HepG2 (cell line): ENCODE measurements at regions not wholly inside any gene's neighbourhood (a gene's known extent, or its start where the extent isn't known, plus 50 kb on each side); places are given as distances from the start of the nearest gene placed in this dataset.

ENCODE experiments used
- ATAC-seq: fragments of 200-7000 bp; cut with Tn5 transposase; 3 replicates; pipeline ENCODE4 v1.9.1; 2020; ENCODE audit warnings: mild to moderate bottlenecking, moderate library complexity
- BruUV-seq: library from RNA; stranded (reverse); fragments of 400-500 nt; replicated peaks from 2 replicates; lab custom pipeline; 2021; lab: Mats Ljungman, UMichigan
- CTCF ChIA-PET: fragments of 300-600 bp; formaldehyde crosslinking; extraction: SDS; loops from one replicate; lab custom pipeline; 2021; ENCODE audit warnings: low total read pairs, inconsistent platforms, low intra/inter-chr PET ratio; lab: Yijun Ruan, JAX
- POLR2A ChIA-PET: fragments of 350-600 bp; sonication (Branson Sonifier 250); formaldehyde crosslinking; loops from one replicate; lab custom pipeline; 2020; ENCODE audit warnings: antibody characterized with exemption, inconsistent platforms; lab: Yijun Ruan, JAX
- DNase-seq: peaks from one replicate; pipeline ENCODE4 v3.0.0-alpha.2; 2015; ENCODE audit warnings: low spot score
- FAIRE-seq: peaks from 3 replicates; lab custom pipeline; 2011; peaks lifted over from hg19 to GRCh38; lab: Jason Lieb, UNC
- H2AFZ ChIP-seq: one replicate; pipeline ENCODE4 v1.6.1; 2011; ENCODE audit warnings: low read length, inconsistent platforms
- H3K27ac ChIP-seq: fragments of 300-600 bp; 3 replicates; pipeline ENCODE4 v1.8.0; 2011; ENCODE audit warnings: mixed run types, mild to moderate bottlenecking, mixed read lengths, low read length, inconsistent platforms; ENCODE audit not compliant: insufficient read depth; ENCODE audit errors: extremely low read length
- H3K27me3 ChIP-seq, 2 experiments: fragments of 200-600 bp in 1 of 2; 2 replicates in 1 of 2; 3 replicates in 1 of 2; pipeline versions ENCODE4 v1.6.0 to v1.8.0; 2011; ENCODE audit warnings: low read length in 2 of 2, mild to moderate bottlenecking in 2 of 2, moderate library complexity in 2 of 2, inconsistent platforms in 1 of 2; ENCODE audit not compliant: insufficient read depth in 2 of 2, control insufficient read depth in 1 of 2
- H3K36me3 ChIP-seq, 2 experiments: fragments of 200-600 bp in 1 of 2; replicated peaks in 1 of 2; 2 replicates in 1 of 2; 3 replicates in 1 of 2; pipeline versions ENCODE4 v1.5.1 to v1.8.0; 2011; ENCODE audit warnings: low read length in 2 of 2, inconsistent platforms in 1 of 2; ENCODE audit not compliant: insufficient read depth in 2 of 2, control insufficient read depth in 1 of 2
- H3K4me1 ChIP-seq: 2 replicates; pipeline ENCODE4 v1.5.1; 2012; ENCODE audit warnings: low read length, inconsistent platforms; ENCODE audit not compliant: insufficient read depth
- H3K4me2 ChIP-seq: 2 replicates; pipeline ENCODE4 v1.6.0; 2011; ENCODE audit warnings: low read depth, low read length, inconsistent platforms
- H3K4me3 ChIP-seq, 3 experiments: fragments of 200-600 bp in 1 of 3; sonication (generic), shearing (Covaris generic) in 1 of 3; replicated peaks in 1 of 3; 2 replicates each; pipeline ENCODE4 v1.5.1; 2011 to 2016; ENCODE audit warnings: low read length in 3 of 3, inconsistent platforms in 2 of 3, low read depth in 2 of 3, mild to moderate bottlenecking in 2 of 3, control low read depth in 1 of 3, mixed read lengths in 1 of 3; ENCODE audit not compliant: insufficient read depth in 1 of 3
- H3K79me2 ChIP-seq: one replicate; pipeline ENCODE4 v1.6.1; 2011; ENCODE audit warnings: low read length, inconsistent platforms; ENCODE audit not compliant: insufficient read depth
- H3K9ac ChIP-seq: 2 replicates; pipeline ENCODE4 v1.6.0; 2011; ENCODE audit warnings: mild to moderate bottlenecking, low read depth, low read length, inconsistent platforms; ENCODE audit not compliant: insufficient read depth
- H3K9me3 ChIP-seq: 2 replicates; pipeline ENCODE4 v1.5.1; 2012; ENCODE audit warnings: mild to moderate bottlenecking, low read length
- H4K20me1 ChIP-seq: 2 replicates; pipeline ENCODE4 v1.6.0; 2011; ENCODE audit warnings: inconsistent platforms, mild to moderate bottlenecking, low read length, moderate library complexity; ENCODE audit not compliant: insufficient read depth
- ATF7 ChIP-seq, 2 experiments: fragments of 450-650 bp in 1 of 2; sonication (generic) in 1 of 2; formaldehyde crosslinking in 1 of 2; IDR thresholded peaks; 2 replicates each; pipeline versions ENCODE4 v1.4.0 to v1.6.1; 2016 to 2020; ENCODE audit warnings: antibody characterized with exemption in 1 of 2, mild to moderate bottlenecking in 1 of 2, missing genetic modification reagents in 1 of 2
- CREM ChIP-seq, 2 experiments: sonication (generic) in 1 of 2; formaldehyde crosslinking in 1 of 2; IDR thresholded peaks; 2 replicates each; pipeline versions ENCODE4 v1.4.0 to v1.6.1; 2016 to 2020; ENCODE audit warnings: antibody characterized with exemption in 1 of 2, mild to moderate bottlenecking in 1 of 2, missing genetic modification reagents in 1 of 2
- EED ChIP-seq: sonication (generic); formaldehyde crosslinking; IDR thresholded peaks from 2 replicates; pipeline ENCODE4 v1.5.0; 2020; ENCODE audit warnings: mild to moderate bottlenecking, missing genetic modification reagents
- FOXK1 ChIP-seq: sonication (generic); formaldehyde crosslinking; IDR thresholded peaks from 2 replicates; pipeline ENCODE4 v1.4.0; 2020; ENCODE audit warnings: low read depth, missing genetic modification reagents, borderline replicate concordance
- FOXM1 ChIP-seq: sonication (generic); formaldehyde crosslinking; IDR thresholded peaks from 2 replicates; pipeline ENCODE4 v1.5.0; 2020; ENCODE audit warnings: missing genetic modification reagents
- HMG20B ChIP-seq: conservative IDR thresholded peaks from 2 replicates; pipeline ENCODE4 v1.6.1; 2016; ENCODE audit warnings: missing genetic modification reagents, missing compliant biosample characterization
- NAIF1 ChIP-seq: sonication (generic); formaldehyde crosslinking; IDR thresholded peaks from 2 replicates; pipeline ENCODE4 v1.5.0; 2020; ENCODE audit warnings: mild to moderate bottlenecking, missing genetic modification reagents, borderline replicate concordance
- RARA ChIP-seq: IDR thresholded peaks from 2 replicates; pipeline ENCODE4 v1.6.1; 2016; ENCODE audit warnings: missing genetic modification reagents, missing compliant biosample characterization
- SMAD9 ChIP-seq: sonication (generic); formaldehyde crosslinking; IDR thresholded peaks from 2 replicates; pipeline ENCODE4 v1.5.1; 2020; ENCODE audit warnings: mild to moderate bottlenecking, missing genetic modification reagents
- SMARCE1 ChIP-seq: fragments of 450-650 bp; IDR thresholded peaks from 2 replicates; pipeline ENCODE4 v1.6.1; 2017; ENCODE audit warnings: borderline replicate concordance
- SRSF1 ChIP-seq: fragments of 200-400 bp; formaldehyde crosslinking; optimal IDR thresholded peaks from 2 replicates; pipeline ENCODE3; 2017; ENCODE audit warnings: mild to moderate bottlenecking, low read depth, low read length, moderate library complexity
- ZIK1 ChIP-seq: sonication (generic); formaldehyde crosslinking; IDR thresholded peaks from 2 replicates; pipeline ENCODE4 v1.5.0; 2020; ENCODE audit warnings: mild to moderate bottlenecking, low read depth, missing genetic modification reagents, borderline replicate concordance
- ZNF101 ChIP-seq: sonication (generic); formaldehyde crosslinking; IDR thresholded peaks from 2 replicates; pipeline ENCODE4 v1.4.0; 2020; ENCODE audit warnings: mild to moderate bottlenecking, low read depth, missing genetic modification reagents, borderline replicate concordance
- ZNF331 ChIP-seq: sonication (generic); formaldehyde crosslinking; IDR thresholded peaks from 2 replicates; pipeline ENCODE4 v1.4.0; 2020; ENCODE audit warnings: missing genetic modification reagents
- ZNF619 ChIP-seq: sonication (generic); formaldehyde crosslinking; IDR thresholded peaks from 2 replicates; pipeline ENCODE4 v1.4.0; 2020; ENCODE audit warnings: mild to moderate bottlenecking, missing genetic modification reagents
- ZNF776 ChIP-seq: sonication (generic); formaldehyde crosslinking; IDR thresholded peaks from 2 replicates; pipeline ENCODE4 v1.4.0; 2020; ENCODE audit warnings: mild to moderate bottlenecking, missing genetic modification reagents
- ZNF841 ChIP-seq: sonication (generic); formaldehyde crosslinking; IDR thresholded peaks from 2 replicates; pipeline ENCODE4 v1.8.1; 2023; ENCODE audit warnings: missing genetic modification reagents, borderline replicate concordance
- WGBS: methylation state at CpG from one replicate; pipeline ENCODE4 v1.1.6; 2017; ENCODE audit warnings: low lambda C conversion rate; 5-methylcytosine and 5-hydroxymethylcytosine counted together
- in situ Hi-C: cut with HindIII; loops from 2 replicates; pipeline ENCODE4 v1.10.0; 2017; ENCODE audit warnings: low pct_unique_long_range_greater_than_20kb; ENCODE audit not compliant: extremely low pct_ligation_motif_present
- intact Hi-C: fragments of 100-400 bp; cut with micrococcal nuclease; formaldehyde crosslinking; loops from one replicate; pipeline ENCODE4 v1.10.0; 2022; ENCODE audit not compliant: unreplicated experiment
- TF ChIP-seq, protein P1 (sequence below): sonication (generic); formaldehyde crosslinking; IDR thresholded peaks from 2 replicates; pipeline ENCODE4 v1.5.0; 2020; ENCODE audit warnings: mild to moderate bottlenecking, low read depth, missing genetic modification reagents, borderline replicate concordance
- TF ChIP-seq, protein P2 (sequence below): sonication (generic); formaldehyde crosslinking; IDR thresholded peaks from 2 replicates; pipeline ENCODE4 v1.5.1; 2020; ENCODE audit warnings: mild to moderate bottlenecking, moderate library complexity, missing genetic modification reagents

DNA sequence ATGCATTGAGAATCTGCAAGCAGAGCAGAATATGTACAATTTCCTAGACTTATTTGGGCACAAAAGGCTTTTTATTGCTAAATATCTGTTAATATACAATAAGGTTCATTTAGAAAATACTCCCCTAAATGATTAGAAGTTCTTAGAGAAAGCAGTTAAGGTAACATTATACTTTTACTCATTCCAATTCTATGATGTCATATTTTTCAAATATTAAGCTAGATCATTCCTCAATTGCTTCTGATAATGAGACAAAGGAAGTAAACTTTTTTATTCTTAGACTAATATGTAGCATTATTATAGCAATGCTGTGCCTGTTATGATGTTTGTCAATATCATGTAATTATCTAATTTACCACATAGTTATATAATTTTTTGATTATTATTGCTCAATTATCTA, 447.0 kb downstream of the SLC16A7 start:
- ChIA-PET POLR2A (no interaction called here), CTCF (no interaction called here)
- Histone ChIP-seq H3K4me3 (no peak overlapping the region), H3K4me1 (no peaks in the 10 kb centered on the region), H2AFZ (no peak overlapping the region), H3K27ac (no peak overlapping the region), H3K4me2 (no peak overlapping the region), H3K9me3 (0 out of 2 replicates have a peak, but pooled peaks cover 6% of the 10 kb centered on the region), H3K79me2 (no peaks in the 10 kb centered on the region), H3K27me3 (no peaks in the 10 kb centered on the region), H3K36me3 (no peaks in the 10 kb centered on the region), H4K20me1 (no peaks in the 10 kb centered on the region), H3K9ac (no peak overlapping the region)
- in situ Hi-C loops (no loop called here), intact Hi-C loops (no loop called here)
- no TSS peak for BruUV-seq
- FAIRE-seq (no peak), ATAC-seq (no peak), DNase-seq (no peak)
- TF ChIP-seq ZNF331 (CRISPR knock-in tag) (no peak), ZNF841 (CRISPR knock-in tag) (no peak), ATF7 (IDR thresholded peaks at IDR 0.05) (peak; percentile 57; the same call in 1 of the 2 replicates), ATF7 (CRISPR knock-in tag; IDR thresholded peaks at IDR 0.05) (no peak)

DNA sequence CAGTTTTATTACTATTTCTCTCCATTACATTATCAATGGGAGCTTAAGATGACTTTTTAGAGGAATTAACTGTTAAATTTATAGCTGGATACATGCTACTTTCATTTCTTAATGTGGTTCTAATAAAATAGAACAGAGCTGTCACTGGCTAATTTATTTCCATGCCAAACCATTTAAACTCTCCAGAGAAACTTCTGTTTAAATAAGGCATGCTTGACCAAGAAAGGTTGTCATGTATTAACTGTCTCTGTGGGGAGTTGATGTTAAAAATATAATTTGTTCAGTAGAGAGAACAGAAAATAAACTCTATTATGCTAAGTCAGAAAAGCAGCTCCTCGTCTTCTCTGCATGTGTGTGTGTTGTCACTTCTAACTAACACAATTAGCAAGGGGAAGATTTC, 447.4 kb downstream of the SLC16A7 start:
- Histone ChIP-seq H3K4me2 (no peak overlapping the region), H3K27me3 (no peaks in the 10 kb centered on the region), H4K20me1 (no peaks in the 10 kb centered on the region), H3K27ac (no peak overlapping the region), H3K4me1 (no peaks in the 10 kb centered on the region), H3K36me3 (no peaks in the 10 kb centered on the region), H2AFZ (no peak overlapping the region), H3K9me3 (0 out of 2 replicates have a peak, but pooled peaks cover 3% of the 10 kb centered on the region), H3K79me2 (no peaks in the 10 kb centered on the region), H3K9ac (no peak overlapping the region), H3K4me3 (no peak overlapping the region)
- TF ChIP-seq ZNF101 (no peak), FOXK1 (no peak), RARA (CRISPR knock-in tag) (no peak), SRSF1 (no peak), SMARCE1 (no peak), HMG20B (no peak), SMAD9 (CRISPR knock-in tag) (no peak), CREM (IDR thresholded peaks at IDR 0.05) (no peak), CREM (CRISPR knock-in tag; IDR thresholded peaks at IDR 0.05) (no peak), EED (CRISPR knock-in tag) (no peak), ZIK1 (CRISPR knock-in tag) (no peak), FOXM1 (CRISPR knock-in tag) (no peak), ZNF776 (CRISPR knock-in tag) (no peak), NAIF1 (no peak), ZNF619 (CRISPR knock-in tag) (no peak)
- TF ChIP-seq, protein P1, sequence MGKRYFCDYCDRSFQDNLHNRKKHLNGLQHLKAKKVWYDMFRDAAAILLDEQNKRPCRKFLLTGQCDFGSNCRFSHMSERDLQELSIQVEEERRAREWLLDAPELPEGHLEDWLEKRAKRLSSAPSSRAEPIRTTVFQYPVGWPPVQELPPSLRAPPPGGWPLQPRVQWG (CRISPR knock-in tag) = no peak
- TF ChIP-seq, protein P2, sequence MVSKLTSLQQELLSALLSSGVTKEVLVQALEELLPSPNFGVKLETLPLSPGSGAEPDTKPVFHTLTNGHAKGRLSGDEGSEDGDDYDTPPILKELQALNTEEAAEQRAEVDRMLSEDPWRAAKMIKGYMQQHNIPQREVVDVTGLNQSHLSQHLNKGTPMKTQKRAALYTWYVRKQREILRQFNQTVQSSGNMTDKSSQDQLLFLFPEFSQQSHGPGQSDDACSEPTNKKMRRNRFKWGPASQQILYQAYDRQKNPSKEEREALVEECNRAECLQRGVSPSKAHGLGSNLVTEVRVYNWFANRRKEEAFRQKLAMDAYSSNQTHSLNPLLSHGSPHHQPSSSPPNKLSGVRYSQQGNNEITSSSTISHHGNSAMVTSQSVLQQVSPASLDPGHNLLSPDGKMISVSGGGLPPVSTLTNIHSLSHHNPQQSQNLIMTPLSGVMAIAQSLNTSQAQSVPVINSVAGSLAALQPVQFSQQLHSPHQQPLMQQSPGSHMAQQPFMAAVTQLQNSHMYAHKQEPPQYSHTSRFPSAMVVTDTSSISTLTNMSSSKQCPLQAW (CRISPR knock-in tag) = no peak
- in situ Hi-C loops = no loop called here
- intact Hi-C loops = no loop called here
- ChIA-PET CTCF (no interaction called here), POLR2A (no interaction called here)
- no peak for DNase-seq
- no peak for FAIRE-seq
- ATAC-seq = no peak
- no TSS peak for BruUV-seq
- 0% methylated on average over 1 of the region's 1 CpG for WGBS
